Suprapubic skin (tissue), 4 donors: ENCODE measurements at regions not wholly inside any gene's neighbourhood (a gene's known extent, or its start where the extent isn't known, plus 50 kb on each side); places are given as distances from the start of the nearest gene placed in this dataset.

Experiments used
- DNase-seq, 2 donors: peaks; one replicate each; pipeline ENCODE4 v3.0.0-alpha.2; 2019; ENCODE audit warnings: low spot score in 2 of 2
- H3K27ac ChIP-seq: fragments of 200-600 bp; sonication (generic); one replicate; pipeline ENCODE4 v1.5.1; 2019
- H3K27me3 ChIP-seq: fragments of 200-600 bp; sonication (generic); one replicate; pipeline ENCODE4 v1.5.1; 2019
- H3K36me3 ChIP-seq: fragments of 200-600 bp; sonication (generic); one replicate; pipeline ENCODE4 v1.5.1; 2019
- H3K4me1 ChIP-seq: fragments of 200-600 bp; sonication (generic); one replicate; pipeline ENCODE4 v1.5.1; 2019
- H3K4me3 ChIP-seq: fragments of 200-600 bp; sonication (generic); one replicate; pipeline ENCODE4 v1.5.1; 2019; ENCODE audit warnings: mild to moderate bottlenecking
- H3K9me3 ChIP-seq: fragments of 200-600 bp; sonication (generic); one replicate; pipeline ENCODE4 v1.5.1; 2019
- EP300 ChIP-seq: sonication (generic); formaldehyde crosslinking; IDR thresholded peaks from one replicate; pipeline ENCODE4 v1.6.1; 2017; ENCODE audit warnings: antibody characterized with exemption
- POLR2A ChIP-seq, 2 donors: fragments of 450-650 bp; IDR thresholded peaks; one replicate each; pipeline ENCODE4 v1.6.1; 2017; ENCODE audit warnings: antibody characterized with exemption in 2 of 2, mild to moderate bottlenecking in 2 of 2, moderate library complexity in 2 of 2
- POLR2AphosphoS5 ChIP-seq, 3 donors: sonication (generic); formaldehyde crosslinking; IDR thresholded peaks; one replicate each; pipeline ENCODE4 v1.6.1; 2017; ENCODE audit warnings: antibody characterized with exemption in 3 of 3
- WGBS: methylation state at CpG from one replicate; pipeline ENCODE4 v1.1.5; 2018; 5-methylcytosine and 5-hydroxymethylcytosine counted together
- TF ChIP-seq, protein P1 (sequence below), 2 donors: fragments of 200-600 bp in 1 of 2; fragments of 450-650 bp in 1 of 2; sonication (generic) in 1 of 2; IDR thresholded peaks; one replicate each; pipeline ENCODE4 v1.5.1; 2016 to 2019; ENCODE audit warnings: antibody characterized with exemption in 2 of 2, mild to moderate bottlenecking in 1 of 2, moderate library complexity in 1 of 2

DNA sequence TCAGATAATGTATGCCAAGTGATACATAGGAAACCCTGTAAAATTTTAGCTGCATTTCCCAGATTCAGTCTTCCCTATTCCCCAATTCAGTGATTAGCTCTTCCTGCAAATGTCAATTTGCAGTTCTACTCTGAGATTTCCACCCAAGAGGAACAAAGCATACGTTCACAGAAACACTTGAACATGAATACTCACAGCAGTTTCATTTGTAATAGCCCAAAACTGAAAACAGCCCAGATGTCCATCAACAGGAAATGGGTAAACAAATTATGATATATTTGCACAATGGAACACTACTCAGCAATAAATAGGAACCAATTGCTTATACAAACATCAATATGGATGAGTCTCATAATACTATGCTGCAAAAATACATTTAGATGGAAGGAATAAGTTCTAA is 194.2 kb downstream of the GXYLT1 start:
- no peaks in the 10 kb centered on the region for H3K36me3 ChIP-seq
- no peak for DNase-seq
- 79% methylated on average over 1 of the region's 1 CpG for WGBS
- peaks cover 4% of the 10 kb centered on the region for H3K27me3 ChIP-seq
- no peaks in the 10 kb centered on the region for H3K4me1 ChIP-seq
- no peaks in the 10 kb centered on the region for H3K9me3 ChIP-seq
- TF ChIP-seq, protein P1, sequence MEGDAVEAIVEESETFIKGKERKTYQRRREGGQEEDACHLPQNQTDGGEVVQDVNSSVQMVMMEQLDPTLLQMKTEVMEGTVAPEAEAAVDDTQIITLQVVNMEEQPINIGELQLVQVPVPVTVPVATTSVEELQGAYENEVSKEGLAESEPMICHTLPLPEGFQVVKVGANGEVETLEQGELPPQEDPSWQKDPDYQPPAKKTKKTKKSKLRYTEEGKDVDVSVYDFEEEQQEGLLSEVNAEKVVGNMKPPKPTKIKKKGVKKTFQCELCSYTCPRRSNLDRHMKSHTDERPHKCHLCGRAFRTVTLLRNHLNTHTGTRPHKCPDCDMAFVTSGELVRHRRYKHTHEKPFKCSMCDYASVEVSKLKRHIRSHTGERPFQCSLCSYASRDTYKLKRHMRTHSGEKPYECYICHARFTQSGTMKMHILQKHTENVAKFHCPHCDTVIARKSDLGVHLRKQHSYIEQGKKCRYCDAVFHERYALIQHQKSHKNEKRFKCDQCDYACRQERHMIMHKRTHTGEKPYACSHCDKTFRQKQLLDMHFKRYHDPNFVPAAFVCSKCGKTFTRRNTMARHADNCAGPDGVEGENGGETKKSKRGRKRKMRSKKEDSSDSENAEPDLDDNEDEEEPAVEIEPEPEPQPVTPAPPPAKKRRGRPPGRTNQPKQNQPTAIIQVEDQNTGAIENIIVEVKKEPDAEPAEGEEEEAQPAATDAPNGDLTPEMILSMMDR (IDR thresholded peaks at IDR 0.05) = no peak
- TF ChIP-seq EP300 (no peak), POLR2A (IDR thresholded peaks at IDR 0.05) (no peak), POLR2AphosphoS5 (IDR thresholded peaks at IDR 0.05) (no peak)
- H3K4me3 ChIP-seq = no peak overlapping the region
- no peak overlapping the region for H3K27ac ChIP-seq

DNA sequence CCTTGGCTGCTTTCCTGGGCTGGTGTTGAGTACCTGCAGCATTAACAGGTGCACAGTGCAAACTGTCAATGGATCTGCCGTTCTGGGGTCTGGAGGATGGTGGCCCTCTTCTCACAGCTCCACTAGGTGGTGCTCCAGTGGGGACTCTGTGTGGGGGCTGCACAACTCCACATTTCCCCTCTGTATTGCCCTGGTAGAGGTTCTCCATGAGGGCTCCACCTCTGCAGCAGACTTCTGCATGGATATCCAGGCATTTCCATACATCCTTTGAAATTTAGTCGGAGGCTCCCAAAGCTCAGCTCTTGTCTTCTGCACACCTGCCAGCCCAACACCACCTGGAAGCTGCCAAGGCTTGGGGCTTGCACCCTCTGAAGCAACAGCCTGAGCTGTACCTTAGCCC is 198.6 kb downstream of the GXYLT1 start:
- Histone ChIP-seq H3K9me3 (no peaks in the 10 kb centered on the region), H3K27me3 (peaks cover 4% of the 10 kb centered on the region), H3K36me3 (no peaks in the 10 kb centered on the region), H3K4me1 (no peaks in the 10 kb centered on the region), H3K4me3 (no peak overlapping the region), H3K27ac (no peak overlapping the region)
- TF ChIP-seq POLR2AphosphoS5 (IDR thresholded peaks at IDR 0.05) (no peak), EP300 (no peak), POLR2A (IDR thresholded peaks at IDR 0.05) (no peak)
- TF ChIP-seq, protein P1 (IDR thresholded peaks at IDR 0.05) = no peak
- DNase-seq = no peak
- WGBS = 100% methylated on average over 1 of the region's 2 CpGs

DNA sequence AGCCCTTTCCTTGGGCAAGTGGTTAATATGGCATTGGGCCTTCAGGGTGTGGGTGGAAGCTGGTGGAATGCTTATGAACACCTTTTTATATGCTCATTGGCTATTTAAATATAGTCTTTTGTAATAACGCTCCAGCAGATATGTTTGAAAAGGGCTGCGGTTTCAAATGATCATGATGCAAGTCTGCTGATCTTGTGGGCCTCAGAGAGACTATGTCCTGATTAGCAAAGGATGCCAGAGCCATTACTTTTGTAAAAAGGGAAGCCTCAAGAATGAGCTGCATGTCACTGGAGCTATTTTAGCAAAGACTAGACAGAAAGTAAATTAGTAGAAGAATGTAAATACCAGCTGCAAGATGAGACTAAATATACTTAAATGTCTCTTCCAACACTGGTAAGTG is 200.5 kb downstream of the GXYLT1 start:
- DNase-seq = no peak
- no peaks in the 10 kb centered on the region for H3K36me3 ChIP-seq
- H3K27me3 ChIP-seq = peaks cover 4% of the 10 kb centered on the region
- WGBS = 51% methylated on average over 2 of the region's 2 CpGs
- no peaks in the 10 kb centered on the region for H3K4me1 ChIP-seq
- H3K27ac ChIP-seq = no peak overlapping the region
- no peak for TF ChIP-seq POLR2A (IDR thresholded peaks at IDR 0.05)
- H3K9me3 ChIP-seq = no peaks in the 10 kb centered on the region
- H3K4me3 ChIP-seq = no peak overlapping the region

DNA sequence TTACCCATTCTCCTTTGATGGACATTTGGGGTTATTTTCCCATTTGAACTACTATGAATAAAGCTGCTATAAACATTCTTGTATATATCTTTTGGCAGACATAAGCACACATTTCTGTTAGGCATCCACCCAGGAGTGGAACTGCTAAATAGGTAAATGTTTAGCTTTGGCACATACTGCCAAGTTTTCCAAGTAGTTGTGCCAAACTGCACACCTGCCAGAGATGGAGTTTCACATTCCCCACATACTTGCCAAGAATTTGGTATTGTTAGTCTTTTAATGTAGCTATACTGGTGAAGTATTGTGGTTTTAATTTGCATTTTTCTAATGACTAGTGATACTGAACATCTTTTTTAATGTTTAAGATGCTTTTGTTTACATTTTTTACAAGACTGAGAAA is 201.0 kb downstream of the GXYLT1 start:
- DNase-seq = no peak
- Histone ChIP-seq H3K36me3 (no peaks in the 10 kb centered on the region), H3K4me3 (no peak overlapping the region), H3K9me3 (no peaks in the 10 kb centered on the region), H3K27ac (no peak overlapping the region), H3K27me3 (peaks cover 4% of the 10 kb centered on the region), H3K4me1 (no peaks in the 10 kb centered on the region)
- TF ChIP-seq POLR2AphosphoS5 (IDR thresholded peaks at IDR 0.05) (no peak), POLR2A (IDR thresholded peaks at IDR 0.05) (no peak), EP300 (no peak)
- TF ChIP-seq, protein P1 (IDR thresholded peaks at IDR 0.05) = no peak

DNA sequence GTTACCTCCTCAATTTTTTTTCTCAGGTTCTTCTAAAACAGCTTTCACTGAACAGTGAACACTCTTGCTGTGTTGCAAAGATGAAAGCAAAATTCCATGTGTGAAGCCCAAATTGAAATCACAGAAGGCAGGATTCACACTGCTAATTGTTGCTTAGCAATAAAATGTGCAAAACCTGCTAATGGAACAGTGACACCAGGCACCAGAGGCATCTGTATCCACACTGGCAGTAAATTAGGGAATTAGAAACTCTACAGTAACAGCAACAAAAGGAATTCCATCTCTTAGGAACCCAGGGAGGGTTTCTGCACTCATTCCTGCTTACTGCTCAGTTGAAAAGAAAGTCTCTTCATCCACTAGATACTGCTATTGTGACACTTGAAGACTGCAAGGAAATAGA is 202.3 kb downstream of the GXYLT1 start:
- no peak for DNase-seq
- TF ChIP-seq POLR2A (IDR thresholded peaks at IDR 0.05) (no peak), EP300 (no peak), POLR2AphosphoS5 (IDR thresholded peaks at IDR 0.05) (no peak)
- TF ChIP-seq, protein P1 (IDR thresholded peaks at IDR 0.05) = no peak
- H3K27me3 ChIP-seq = peaks cover 2% of the 10 kb centered on the region
- H3K4me3 ChIP-seq = no peak overlapping the region
- no peaks in the 10 kb centered on the region for H3K4me1 ChIP-seq
- no peaks in the 10 kb centered on the region for H3K36me3 ChIP-seq
- no peak overlapping the region for H3K27ac ChIP-seq
- H3K9me3 ChIP-seq = no peaks in the 10 kb centered on the region

DNA sequence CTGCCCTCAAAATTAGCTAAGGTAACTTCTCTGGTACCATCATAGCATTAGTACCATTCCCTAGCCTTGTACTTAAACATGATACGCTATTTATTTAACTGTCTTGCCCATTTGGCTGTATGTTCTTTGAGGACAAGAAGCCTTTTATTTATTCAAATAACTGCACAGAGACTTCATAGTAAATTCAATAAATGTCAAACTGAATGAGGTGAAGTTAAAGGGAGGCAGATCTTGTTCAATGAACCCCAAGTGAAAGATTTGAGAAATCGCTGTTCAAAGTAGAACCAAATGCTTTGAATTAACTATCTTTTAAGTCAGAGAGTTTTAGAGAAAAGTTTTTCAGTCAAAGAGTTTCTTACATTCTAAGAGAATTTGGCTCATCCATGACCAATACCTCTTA is 203.6 kb downstream of the GXYLT1 start:
- WGBS = 83% methylated on average over 2 of the region's 2 CpGs
- H3K27me3 ChIP-seq = no peaks in the 10 kb centered on the region
- no peaks in the 10 kb centered on the region for H3K9me3 ChIP-seq
- no peaks in the 10 kb centered on the region for H3K4me1 ChIP-seq
- DNase-seq = no peak
- H3K36me3 ChIP-seq = no peaks in the 10 kb centered on the region
- H3K27ac ChIP-seq = no peak overlapping the region
- TF ChIP-seq POLR2A (IDR thresholded peaks at IDR 0.05) (no peak), POLR2AphosphoS5 (IDR thresholded peaks at IDR 0.05) (no peak), EP300 (no peak)
- TF ChIP-seq, protein P1 (IDR thresholded peaks at IDR 0.05) = no peak
- H3K4me3 ChIP-seq = no peak overlapping the region
